ENCODE measurements at regions not wholly inside any gene's neighbourhood (a gene's known extent, or its start where the extent isn't known, plus 50 kb on each side); places are given as distances from the start of the nearest gene placed in this dataset.
"Not testable (repeated sequence)": the region's sequence is repeated elsewhere in the genome, so short reads cannot be mapped to it uniquely, and the experiment has no call there.

GRCh38 chr2:111551428-111551827 lies 332.6 kb downstream of the ANAPC1 start:
- H3K27me3 ChIP-seq (ENCODE audit: control insufficient read depth in 2 of 2, insufficient read depth in 2 of 2, low read length in 2 of 2); H3K79me2 ChIP-seq (ENCODE audit: control insufficient read depth, insufficient read depth, low read length); H4K20me1 ChIP-seq (replicated peaks; ENCODE audit: control insufficient read depth, extremely low read depth, insufficient read depth, low read length); H3K9me1 ChIP-seq (replicated peaks; ENCODE audit: control insufficient read depth, extremely low read depth, insufficient read depth, low read length); intact Hi-C loops (cut with micrococcal nuclease); H3K36me3 ChIP-seq (ENCODE audit: control insufficient read depth in 2 of 2, extremely low read depth in 1 of 2, insufficient read depth in 2 of 2, low read length in 2 of 2); POLR2A ChIA-PET; H3K9ac ChIP-seq (replicated peaks; ENCODE audit: extremely low read depth, insufficient read depth, low read length); H3K27ac ChIP-seq (ENCODE audit: insufficient read depth, low read depth, low read length); CTCF ChIA-PET; dilution Hi-C loops (cut with MboI; ENCODE audit: extremely low pct_ligation_motif_present, low sequenced_read_pairs); BruUV-seq (replicated peaks); H2AFZ ChIP-seq (ENCODE audit: low read depth, low read length); H3K4me3 ChIP-seq (replicated peaks in 1 of 3; ENCODE audit: insufficient read depth in 1 of 3, low read depth in 1 of 3, low read length in 3 of 3); H3K4me1 ChIP-seq (ENCODE audit: control insufficient read depth, extremely low read depth, insufficient read depth, low read length); H3K4me2 ChIP-seq (ENCODE audit: insufficient read depth, low read length); H3K9me3 ChIP-seq (replicated peaks; ENCODE audit: control insufficient read depth, insufficient read depth, low read length): not testable (repeated sequence)
- DNase-seq (ENCODE audit: low read depth, low spot score), result peak; percentile 1
- FAIRE-seq, result peak; percentile 80

- H3K9ac ChIP-seq (replicated peaks; ENCODE audit: extremely low read depth, insufficient read depth, low read length); H3K4me1 ChIP-seq (ENCODE audit: control insufficient read depth, extremely low read depth, insufficient read depth, low read length); H3K27me3 ChIP-seq (ENCODE audit: control insufficient read depth in 2 of 2, insufficient read depth in 2 of 2, low read length in 2 of 2); H3K36me3 ChIP-seq (ENCODE audit: control insufficient read depth in 2 of 2, extremely low read depth in 1 of 2, insufficient read depth in 2 of 2, low read length in 2 of 2); dilution Hi-C loops (cut with MboI; ENCODE audit: extremely low pct_ligation_motif_present, low sequenced_read_pairs); H3K9me3 ChIP-seq (replicated peaks; ENCODE audit: control insufficient read depth, insufficient read depth, low read length); H3K4me2 ChIP-seq (ENCODE audit: insufficient read depth, low read length); intact Hi-C loops (cut with micrococcal nuclease); H2AFZ ChIP-seq (ENCODE audit: low read depth, low read length); H3K4me3 ChIP-seq (replicated peaks in 1 of 3; ENCODE audit: insufficient read depth in 1 of 3, low read depth in 1 of 3, low read length in 3 of 3); BruUV-seq (replicated peaks); H3K79me2 ChIP-seq (ENCODE audit: control insufficient read depth, insufficient read depth, low read length); POLR2A ChIA-PET; H4K20me1 ChIP-seq (replicated peaks; ENCODE audit: control insufficient read depth, extremely low read depth, insufficient read depth, low read length); FAIRE-seq; H3K27ac ChIP-seq (ENCODE audit: insufficient read depth, low read depth, low read length); H3K9me1 ChIP-seq (replicated peaks; ENCODE audit: control insufficient read depth, extremely low read depth, insufficient read depth, low read length); DNase-seq (ENCODE audit: low read depth, low spot score); CTCF ChIA-PET: not testable (repeated sequence)
These were observed 331.4 kb downstream of the ANAPC1 start for GRCh38 chr2:111552625-111553024.

GRCh38 chr2:111559301-111559700 lies 324.7 kb downstream of the ANAPC1 start:
- BruUV-seq (replicated peaks); intact Hi-C loops (cut with micrococcal nuclease); H3K4me3 ChIP-seq (replicated peaks in 1 of 3; ENCODE audit: insufficient read depth in 1 of 3, low read depth in 1 of 3, low read length in 3 of 3); H3K4me2 ChIP-seq (ENCODE audit: insufficient read depth, low read length); H3K4me1 ChIP-seq (ENCODE audit: control insufficient read depth, extremely low read depth, insufficient read depth, low read length); FAIRE-seq; H3K27ac ChIP-seq (ENCODE audit: insufficient read depth, low read depth, low read length); H3K36me3 ChIP-seq (ENCODE audit: control insufficient read depth in 2 of 2, extremely low read depth in 1 of 2, insufficient read depth in 2 of 2, low read length in 2 of 2); DNase-seq (ENCODE audit: low read depth, low spot score); H4K20me1 ChIP-seq (replicated peaks; ENCODE audit: control insufficient read depth, extremely low read depth, insufficient read depth, low read length); CTCF ChIA-PET; H3K9me1 ChIP-seq (replicated peaks; ENCODE audit: control insufficient read depth, extremely low read depth, insufficient read depth, low read length); H3K79me2 ChIP-seq (ENCODE audit: control insufficient read depth, insufficient read depth, low read length); H3K9ac ChIP-seq (replicated peaks; ENCODE audit: extremely low read depth, insufficient read depth, low read length); H3K27me3 ChIP-seq (ENCODE audit: control insufficient read depth in 2 of 2, insufficient read depth in 2 of 2, low read length in 2 of 2); POLR2A ChIA-PET; H2AFZ ChIP-seq (ENCODE audit: low read depth, low read length); H3K9me3 ChIP-seq (replicated peaks; ENCODE audit: control insufficient read depth, insufficient read depth, low read length); dilution Hi-C loops (cut with MboI; ENCODE audit: extremely low pct_ligation_motif_present, low sequenced_read_pairs): not testable (repeated sequence)

- H3K9me1 ChIP-seq (replicated peaks; ENCODE audit: control insufficient read depth, extremely low read depth, insufficient read depth, low read length); FAIRE-seq; H3K4me2 ChIP-seq (ENCODE audit: insufficient read depth, low read length); intact Hi-C loops (cut with micrococcal nuclease); H3K36me3 ChIP-seq (ENCODE audit: control insufficient read depth in 2 of 2, extremely low read depth in 1 of 2, insufficient read depth in 2 of 2, low read length in 2 of 2); DNase-seq (ENCODE audit: low read depth, low spot score); H3K79me2 ChIP-seq (ENCODE audit: control insufficient read depth, insufficient read depth, low read length); CTCF ChIA-PET; H4K20me1 ChIP-seq (replicated peaks; ENCODE audit: control insufficient read depth, extremely low read depth, insufficient read depth, low read length); H3K27me3 ChIP-seq (ENCODE audit: control insufficient read depth in 2 of 2, insufficient read depth in 2 of 2, low read length in 2 of 2); BruUV-seq (replicated peaks); POLR2A ChIA-PET; H3K27ac ChIP-seq (ENCODE audit: insufficient read depth, low read depth, low read length); dilution Hi-C loops (cut with MboI; ENCODE audit: extremely low pct_ligation_motif_present, low sequenced_read_pairs); H3K4me3 ChIP-seq (replicated peaks in 1 of 3; ENCODE audit: insufficient read depth in 1 of 3, low read depth in 1 of 3, low read length in 3 of 3); H3K9ac ChIP-seq (replicated peaks; ENCODE audit: extremely low read depth, insufficient read depth, low read length); H2AFZ ChIP-seq (ENCODE audit: low read depth, low read length); H3K4me1 ChIP-seq (ENCODE audit: control insufficient read depth, extremely low read depth, insufficient read depth, low read length); H3K9me3 ChIP-seq (replicated peaks; ENCODE audit: control insufficient read depth, insufficient read depth, low read length): not testable (repeated sequence)
These were observed 324.2 kb downstream of the ANAPC1 start for GRCh38 chr2:111559814-111560213.
